Caco-2 (cell line): ENCODE measurements at regions not wholly inside any gene's neighbourhood (a gene's known extent, or its start where the extent isn't known, plus 50 kb on each side); places are given as distances from the start of the nearest gene placed in this dataset.
A peak's percentile ranks its signal among the peaks of the same experiment; 100 is the strongest.

Source experiments
- BruUV-seq: library from RNA; stranded (reverse); fragments of 400-500 nt; replicated peaks from 2 replicates; lab custom pipeline; 2021; lab: Mats Ljungman, UMichigan
- CTCF ChIA-PET: fragments of 300-600 bp; sonication (Branson Sonifier 250); formaldehyde crosslinking; loops from one replicate; lab custom pipeline; 2022; ENCODE audit warnings: antibody characterized with exemption; lab: Charles Lee
- POLR2A ChIA-PET: fragments of 300-600 bp; sonication (Branson Sonifier 250); formaldehyde crosslinking; loops from one replicate; lab custom pipeline; 2022; ENCODE audit warnings: antibody characterized with exemption; lab: Charles Lee
- DNase-seq, 2 experiments: peaks; one replicate each; pipeline versions ENCODE4 v3.0.0 to v3.0.0-alpha.2; 2020 to 2022
- H3K27me3 ChIP-seq: replicated peaks from 2 replicates; pipeline ENCODE4 v1.6.0; 2011; ENCODE audit warnings: low read length; ENCODE audit not compliant: control insufficient read depth, insufficient read depth
- H3K36me3 ChIP-seq: 2 replicates; pipeline ENCODE4 v1.5.1; 2011; ENCODE audit warnings: low read length; ENCODE audit not compliant: control insufficient read depth, insufficient read depth
- H3K4me1 ChIP-seq: fragments of 250-450 bp; sonication (Bioruptor Pico); 2 replicates; pipeline ENCODE4 v1.5.1; 2020; ENCODE audit warnings: mild to moderate bottlenecking
- H3K4me3 ChIP-seq: 2 replicates; pipeline ENCODE4 v1.5.1; 2011; ENCODE audit warnings: low read depth, mild to moderate bottlenecking, control low read depth, low read length
- H3K9me3 ChIP-seq: fragments of 250-450 bp; sonication (Bioruptor Pico); 2 replicates; pipeline ENCODE4 v1.5.1; 2020; ENCODE audit warnings: mild to moderate bottlenecking, moderate library complexity
- H3K27ac Mint-ChIP-seq: one replicate; pipeline ENCODE4 v1.8.0; 2022; ENCODE audit warnings: mixed read lengths; ENCODE audit not compliant: unreplicated experiment
- H3K27me3 Mint-ChIP-seq: one replicate; pipeline ENCODE4 v1.8.0; 2022; ENCODE audit warnings: mixed read lengths; ENCODE audit not compliant: insufficient read depth, unreplicated experiment
- H3K36me3 Mint-ChIP-seq: one replicate; pipeline ENCODE4 v1.8.0; 2022; ENCODE audit warnings: mild to moderate bottlenecking, mixed read lengths; ENCODE audit not compliant: insufficient read depth, unreplicated experiment
- H3K4me1 Mint-ChIP-seq: one replicate; pipeline ENCODE4 v1.8.0; 2022; ENCODE audit warnings: low read depth, mixed read lengths; ENCODE audit not compliant: unreplicated experiment
- H3K4me3 Mint-ChIP-seq: one replicate; pipeline ENCODE4 v1.8.0; 2022; ENCODE audit warnings: mild to moderate bottlenecking, moderate library complexity, mixed read lengths; ENCODE audit not compliant: unreplicated experiment
- H3K9me3 Mint-ChIP-seq: one replicate; pipeline ENCODE4 v1.8.0; 2022; ENCODE audit warnings: mixed read lengths; ENCODE audit not compliant: unreplicated experiment
- intact Hi-C: fragments of 100-400 bp; cut with micrococcal nuclease; formaldehyde crosslinking; loops from one replicate; pipeline ENCODE4 v1.10.0; 2022; ENCODE audit not compliant: unreplicated experiment
- TF ChIP-seq, protein P1 (sequence below), 2 experiments: fragments of 200-600 bp in 1 of 2; IDR thresholded peaks; 1 replicate in 1 of 2; 2 replicates in 1 of 2; pipeline versions ENCODE4 v1.5.1 to v1.8.0; 2011 to 2022; ENCODE audit warnings: antibody characterized with exemption in 1 of 2, control low read depth in 1 of 2, inconsistent platforms in 1 of 2, low read depth in 1 of 2, low read length in 1 of 2, mild to moderate bottlenecking in 1 of 2, moderate library complexity in 1 of 2; ENCODE audit not compliant: insufficient read depth in 1 of 2, severe bottlenecking in 1 of 2, unreplicated experiment in 1 of 2

GRCh38 chr1:227432981-227433380 lies 114.7 kb upstream of the CDC42BPA start:
- Mint-ChIP-seq H3K9me3 (no peaks in the 10 kb centered on the region), H3K4me3 (no peak overlapping the region), H3K27ac (no peak overlapping the region), H3K4me1 (peaks cover 17% of the 10 kb centered on the region), H3K36me3 (no peaks in the 10 kb centered on the region), H3K27me3 (no peaks in the 10 kb centered on the region)
- Histone ChIP-seq H3K9me3 (no peaks in the 10 kb centered on the region), H3K4me1 (peaks cover 16% of the 10 kb centered on the region), H3K27me3 (no peaks in the 10 kb centered on the region), H3K4me3 (no peak overlapping the region), H3K36me3 (no peaks in the 10 kb centered on the region)
- ChIA-PET POLR2A (no interaction called here), CTCF (no interaction called here)
- no peak for DNase-seq
- BruUV-seq, result no TSS peak
- intact Hi-C loops, result loop anchor here (10.0 kb wide), 1 partner anchor 428 kb away; no protein-coding TSS in a partner anchor
- TF ChIP-seq, protein P1, sequence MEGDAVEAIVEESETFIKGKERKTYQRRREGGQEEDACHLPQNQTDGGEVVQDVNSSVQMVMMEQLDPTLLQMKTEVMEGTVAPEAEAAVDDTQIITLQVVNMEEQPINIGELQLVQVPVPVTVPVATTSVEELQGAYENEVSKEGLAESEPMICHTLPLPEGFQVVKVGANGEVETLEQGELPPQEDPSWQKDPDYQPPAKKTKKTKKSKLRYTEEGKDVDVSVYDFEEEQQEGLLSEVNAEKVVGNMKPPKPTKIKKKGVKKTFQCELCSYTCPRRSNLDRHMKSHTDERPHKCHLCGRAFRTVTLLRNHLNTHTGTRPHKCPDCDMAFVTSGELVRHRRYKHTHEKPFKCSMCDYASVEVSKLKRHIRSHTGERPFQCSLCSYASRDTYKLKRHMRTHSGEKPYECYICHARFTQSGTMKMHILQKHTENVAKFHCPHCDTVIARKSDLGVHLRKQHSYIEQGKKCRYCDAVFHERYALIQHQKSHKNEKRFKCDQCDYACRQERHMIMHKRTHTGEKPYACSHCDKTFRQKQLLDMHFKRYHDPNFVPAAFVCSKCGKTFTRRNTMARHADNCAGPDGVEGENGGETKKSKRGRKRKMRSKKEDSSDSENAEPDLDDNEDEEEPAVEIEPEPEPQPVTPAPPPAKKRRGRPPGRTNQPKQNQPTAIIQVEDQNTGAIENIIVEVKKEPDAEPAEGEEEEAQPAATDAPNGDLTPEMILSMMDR (IDR thresholded peaks at IDR 0.05; ENCODE audit: insufficient read depth in 1 of 2, low read depth in 1 of 2, low read length in 1 of 2, severe bottlenecking in 1 of 2, unreplicated experiment in 1 of 2), result no peak

DNA sequence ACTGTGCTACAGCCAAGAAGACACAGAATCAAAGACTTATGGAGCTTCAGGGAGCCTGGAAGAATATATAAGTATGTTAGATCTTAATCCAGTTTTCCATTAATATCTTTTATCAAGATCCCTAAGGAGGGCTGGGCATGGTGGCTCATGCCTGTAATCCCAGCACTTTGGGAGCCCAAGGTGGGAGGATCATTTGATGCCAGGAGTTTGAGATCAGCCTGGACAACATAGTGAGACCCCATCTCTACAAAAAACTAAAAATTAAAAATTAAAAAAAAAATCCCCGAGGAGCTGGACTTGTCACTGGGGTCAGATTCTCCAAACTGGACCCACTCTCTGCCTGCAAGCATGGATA lies 113.9 kb upstream of the CDC42BPA start:
- no TSS peak for BruUV-seq
- Histone ChIP-seq H3K4me1 (peaks cover 16% of the 10 kb centered on the region), H3K27me3 (no peaks in the 10 kb centered on the region), H3K4me3 (no peak overlapping the region), H3K36me3 (no peaks in the 10 kb centered on the region), H3K9me3 (no peaks in the 10 kb centered on the region)
- H3K27me3 Mint-ChIP-seq, result no peaks in the 10 kb centered on the region
- TF ChIP-seq, protein P1 (IDR thresholded peaks at IDR 0.05; ENCODE audit: insufficient read depth in 1 of 2, low read depth in 1 of 2, low read length in 1 of 2, severe bottlenecking in 1 of 2, unreplicated experiment in 1 of 2), result no peak
- ChIA-PET CTCF (interaction anchor here (0.6 kb wide), 1 partner anchor 327 kb away, joined by 3 read pairs; no protein-coding TSS in a partner anchor), POLR2A (interaction anchor here (0.7 kb wide), 1 partner anchor 193 kb away, joined by 3 read pairs; no protein-coding TSS in a partner anchor)
- H3K4me1 Mint-ChIP-seq, result peaks cover 15% of the 10 kb centered on the region
- DNase-seq, result no peak
- no peaks in the 10 kb centered on the region for H3K36me3 Mint-ChIP-seq
- intact Hi-C loops, result loop anchor here (10.0 kb wide), 1 partner anchor 427 kb away; no protein-coding TSS in a partner anchor
- H3K9me3 Mint-ChIP-seq, result no peaks in the 10 kb centered on the region
- H3K4me3 Mint-ChIP-seq, result no peak overlapping the region
- H3K27ac Mint-ChIP-seq, result no peak overlapping the region

- Mint-ChIP-seq H3K4me3 (no peak overlapping the region), H3K36me3 (no peaks in the 10 kb centered on the region), H3K4me1 (peaks cover 6% of the 10 kb centered on the region), H3K27ac (peak overlapping the region; percentile 18), H3K9me3 (no peaks in the 10 kb centered on the region), H3K27me3 (no peaks in the 10 kb centered on the region)
- no TSS peak for BruUV-seq
- H3K4me1 ChIP-seq, result peaks cover 16% of the 10 kb centered on the region
- DNase-seq, result no peak
- CTCF ChIA-PET, result no interaction called here
- no peaks in the 10 kb centered on the region for H3K27me3 ChIP-seq
- H3K36me3 ChIP-seq, result no peaks in the 10 kb centered on the region
- no peaks in the 10 kb centered on the region for H3K9me3 ChIP-seq
- H3K4me3 ChIP-seq, result no peak overlapping the region
- TF ChIP-seq, protein P1 (IDR thresholded peaks at IDR 0.05; ENCODE audit: insufficient read depth in 1 of 2, low read depth in 1 of 2, low read length in 1 of 2, severe bottlenecking in 1 of 2, unreplicated experiment in 1 of 2), result no peak
- intact Hi-C loops, result loop anchor here (10.0 kb wide), 1 partner anchor 425 kb away; no protein-coding TSS in a partner anchor
- POLR2A ChIA-PET, result no interaction called here
Observed at GRCh38 chr1:227429447-227430359, 111.4 kb upstream of the CDC42BPA start.
